H1 (cell line): ENCODE measurements at regions not wholly inside any gene's neighbourhood (a gene's known extent, or its start where the extent isn't known, plus 50 kb on each side); places are given as distances from the start of the nearest gene placed in this dataset.

Experiments
- CTCF ChIA-PET: fragments of 300-600 bp; sonication (Branson Sonifier 250); formaldehyde crosslinking; loops from one replicate; lab custom pipeline; 2021; ENCODE audit not compliant: partially characterized antibody; lab: Charles Lee
- POLR2A ChIA-PET: fragments of 300-600 bp; sonication (Branson Sonifier 250); formaldehyde crosslinking; loops from one replicate; lab custom pipeline; 2021; ENCODE audit warnings: inconsistent platforms; ENCODE audit not compliant: partially characterized antibody; lab: Charles Lee
- DNase-seq, 2 experiments: peaks; one replicate each; pipeline versions ENCODE4 v3.0.0 to v3.0.0-alpha.2; 2010 to 2022; ENCODE audit warnings: low spot score in 2 of 2, low read depth in 1 of 2, mixed read lengths in 1 of 2
- FAIRE-seq: peaks from 2 replicates; lab custom pipeline; 2011; peaks lifted over from hg19 to GRCh38; lab: Jason Lieb, UNC
- H2AFZ ChIP-seq: 2 replicates; pipeline ENCODE4 v1.8.1; 2012; ENCODE audit warnings: low read length, inconsistent platforms
- H2AK5ac ChIP-seq: 2 replicates; pipeline ENCODE4 v1.6.1; 2013; ENCODE audit warnings: low read depth, low read length
- H2BK120ac ChIP-seq: replicated peaks from 2 replicates; pipeline ENCODE3; 2013; ENCODE audit warnings: low read depth, low read length, inconsistent platforms
- H2BK12ac ChIP-seq: 2 replicates; pipeline ENCODE4 v1.6.1; 2013; ENCODE audit warnings: low read depth, low read length
- H2BK15ac ChIP-seq: 2 replicates; pipeline ENCODE4 v1.6.1; 2013; ENCODE audit warnings: low read length
- H2BK20ac ChIP-seq: 2 replicates; pipeline ENCODE4 v1.6.1; 2013; ENCODE audit warnings: low read length
- H2BK5ac ChIP-seq: 2 replicates; pipeline ENCODE4 v1.6.1; 2013; ENCODE audit warnings: low read depth, low read length
- H3K14ac ChIP-seq: 2 replicates; pipeline ENCODE4 v1.6.1; 2013; ENCODE audit warnings: inconsistent platforms; ENCODE audit not compliant: insufficient read length
- H3K18ac ChIP-seq: 2 replicates; pipeline ENCODE4 v1.6.1; 2013; ENCODE audit warnings: low read length; ENCODE audit errors: extremely low read depth
- H3K23ac ChIP-seq: 2 replicates; pipeline ENCODE4 v1.6.1; 2013; ENCODE audit warnings: inconsistent platforms; ENCODE audit not compliant: insufficient read length
- H3K23me2 ChIP-seq: 2 replicates; pipeline ENCODE4 v1.6.1; 2013; ENCODE audit warnings: low read depth, low read length
- H3K27ac ChIP-seq: 2 replicates; pipeline ENCODE4 v1.6.1; 2011; ENCODE audit warnings: low read depth, low read length, inconsistent platforms
- H3K27me3 ChIP-seq, 4 experiments: replicated peaks in 1 of 4; 1 replicate in 1 of 4; 2 replicates in 3 of 4; pipeline versions ENCODE4 v1.6.1 to v1.8.1; 2011 to 2013; ENCODE audit warnings: low read length in 3 of 4, mild to moderate bottlenecking in 3 of 4, inconsistent platforms in 2 of 4, mixed read lengths in 2 of 4, moderate library complexity in 1 of 4; ENCODE audit not compliant: control insufficient read depth in 3 of 4, insufficient read depth in 3 of 4; ENCODE audit errors: extremely low read depth in 1 of 4
- H3K36me3 ChIP-seq, 4 experiments: 2 replicates each; pipeline versions ENCODE4 v1.6.1 to v1.8.1; 2011 to 2013; ENCODE audit warnings: mild to moderate bottlenecking in 4 of 4, low read length in 3 of 4, moderate library complexity in 2 of 4, control low read depth in 1 of 4, inconsistent platforms in 1 of 4; ENCODE audit not compliant: insufficient read depth in 4 of 4, control insufficient read depth in 2 of 4
- H3K4ac ChIP-seq: replicated peaks from 2 replicates; pipeline ENCODE3; 2013; ENCODE audit warnings: low read length, low read depth, mixed read lengths, inconsistent platforms; ENCODE audit not compliant: insufficient read length
- H3K4me1 ChIP-seq, 4 experiments: replicated peaks in 1 of 4; 1 replicate in 1 of 4; 2 replicates in 3 of 4; pipeline versions ENCODE4 v1.6.1 to v1.8.1; 2011 to 2013; ENCODE audit warnings: low read length in 3 of 4, inconsistent platforms in 2 of 4, mixed read lengths in 1 of 4; ENCODE audit not compliant: insufficient read depth in 4 of 4, control insufficient read depth in 3 of 4
- H3K4me2 ChIP-seq, 2 experiments: 2 replicates each; pipeline versions ENCODE4 v1.6.1 to v1.8.1; 2011 to 2013; ENCODE audit warnings: low read depth in 2 of 2, low read length in 2 of 2, control low read depth in 1 of 2, inconsistent platforms in 1 of 2, mild to moderate bottlenecking in 1 of 2; ENCODE audit not compliant: insufficient read depth in 1 of 2
- H3K4me3 ChIP-seq, 4 experiments: fragments of 200-600, 300-600 bp in 1 of 4; sonication (generic), shearing (Covaris generic), sonication (Bioruptor Twin) in 1 of 4; 2 replicates each; pipeline versions ENCODE4 v1.5.1 to v1.8.1; 2011 to 2016; ENCODE audit warnings: low read length in 4 of 4, low read depth in 3 of 4, control low read depth in 2 of 4, inconsistent platforms in 2 of 4, mild to moderate bottlenecking in 2 of 4, mixed read lengths in 1 of 4, moderate library complexity in 1 of 4; ENCODE audit not compliant: insufficient read depth in 2 of 4; ENCODE audit errors: extremely low read depth in 1 of 4
- H3K56ac ChIP-seq: replicated peaks from 2 replicates; pipeline ENCODE3; 2013; ENCODE audit warnings: low read depth, mild to moderate bottlenecking, mixed read lengths, low read length, inconsistent platforms; ENCODE audit not compliant: insufficient read length
- H3K79me1 ChIP-seq: 2 replicates; pipeline ENCODE4 v1.6.1; 2013; ENCODE audit warnings: low read depth, low read length, control low read depth
- H3K79me2 ChIP-seq, 2 experiments: 2 replicates each; pipeline versions ENCODE4 v1.6.1 to v1.8.1; 2012 to 2013; ENCODE audit warnings: low read length in 2 of 2, mild to moderate bottlenecking in 2 of 2, inconsistent platforms in 1 of 2; ENCODE audit not compliant: insufficient read depth in 2 of 2, control insufficient read depth in 1 of 2
- H3K9ac ChIP-seq, 4 experiments: replicated peaks in 1 of 4; 1 replicate in 1 of 4; 2 replicates in 3 of 4; pipeline versions ENCODE4 v1.6.1 to v1.8.1; 2011 to 2013; ENCODE audit warnings: low read depth in 3 of 4, low read length in 3 of 4, control low read depth in 2 of 4, mild to moderate bottlenecking in 2 of 4, moderate library complexity in 2 of 4, inconsistent platforms in 1 of 4; ENCODE audit errors: extremely low read depth in 1 of 4
- H3K9me3 ChIP-seq, 2 experiments: 2 replicates each; pipeline versions ENCODE4 v1.6.1 to v1.8.1; 2012 to 2013; ENCODE audit warnings: mild to moderate bottlenecking in 2 of 2, moderate library complexity in 2 of 2, control low read depth in 1 of 2, inconsistent platforms in 1 of 2, low read depth in 1 of 2, low read length in 1 of 2, mixed read lengths in 1 of 2; ENCODE audit not compliant: insufficient read depth in 2 of 2
- H4K20me1 ChIP-seq, 2 experiments: replicated peaks in 1 of 2; 2 replicates each; pipeline versions ENCODE3 to v1.8.1; 2011 to 2013; ENCODE audit warnings: inconsistent platforms in 2 of 2, low read length in 2 of 2, mild to moderate bottlenecking in 1 of 2; ENCODE audit not compliant: insufficient read depth in 2 of 2, control insufficient read depth in 1 of 2
- H4K5ac ChIP-seq: 2 replicates; pipeline ENCODE4 v1.6.1; 2013; ENCODE audit warnings: low read length, low read depth, mixed read lengths, inconsistent platforms; ENCODE audit not compliant: insufficient read length
- H4K8ac ChIP-seq: 2 replicates; pipeline ENCODE4 v1.8.0; 2013; ENCODE audit warnings: mild to moderate bottlenecking, moderate library complexity, low read length, inconsistent platforms; ENCODE audit not compliant: insufficient read depth; ENCODE audit errors: extremely low read depth
- H4K91ac ChIP-seq: replicated peaks from 2 replicates; pipeline ENCODE3; 2013; ENCODE audit warnings: low read length, mixed read lengths, inconsistent platforms; ENCODE audit not compliant: insufficient read length
- JUND ChIP-seq: IDR thresholded peaks from 2 replicates; pipeline ENCODE4 v1.6.1; 2011; ENCODE audit warnings: mild to moderate bottlenecking, improper control_type of control experiment, low read length
- RFX5 ChIP-seq: IDR thresholded peaks from 2 replicates; pipeline ENCODE4 v1.6.1; 2011; ENCODE audit warnings: low read depth, low read length, improper control_type of control experiment, borderline replicate concordance
- WGBS, 2 experiments: shearing (Covaris generic) in 1 of 2; methylation state at CpG; one replicate each; pipeline versions ENCODE4 v1.1.6 to v1.1.7; 2013 to 2015; ENCODE audit warnings: low lambda C conversion rate in 2 of 2, mixed read lengths in 2 of 2, inconsistent platforms in 1 of 2, low coverage in 1 of 2, missing lambda C conversion rate in 1 of 2; ENCODE audit not compliant: insufficient replicate concordance in 2 of 2, insufficient coverage in 1 of 2, insufficient read length in 1 of 2; ENCODE audit errors: extremely low coverage in 1 of 2, missing lambda C conversion rate in 1 of 2; 5-methylcytosine and 5-hydroxymethylcytosine counted together

DNA sequence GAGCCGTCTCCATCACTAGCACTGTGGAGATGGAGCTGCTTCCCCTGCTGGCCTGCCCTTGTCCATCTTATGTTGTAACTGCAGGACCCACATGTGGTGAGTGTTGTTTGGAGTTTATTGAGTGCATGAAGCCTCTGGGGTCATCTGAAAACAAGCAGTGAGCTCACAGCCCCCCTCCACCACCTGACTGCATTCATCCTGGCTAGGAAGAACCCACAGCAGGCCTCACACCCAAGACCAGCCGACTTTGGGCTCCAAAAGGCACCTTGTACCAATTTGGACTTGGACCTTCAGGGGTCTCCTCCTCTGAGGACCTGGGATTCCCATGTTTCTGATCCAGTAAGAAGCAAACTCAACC lies 116.1 kb downstream of the TWIST2 start:
- 92% methylated on average over 2 of the region's 2 CpGs; no CpG with 5 or more reads in 1 of the 2 experiments for WGBS, 2 experiments
- no peak overlapping the region for H3K56ac ChIP-seq
- H3K4me2 ChIP-seq = no peak overlapping the region
- no peak overlapping the region for H3K23ac ChIP-seq
- no peaks in the 10 kb centered on the region for H3K23me2 ChIP-seq
- H4K91ac ChIP-seq = no peak overlapping the region
- H3K14ac ChIP-seq = no peak overlapping the region
- ChIA-PET POLR2A (no interaction called here), CTCF (no interaction called here)
- H2AFZ ChIP-seq = no peak overlapping the region
- H3K27me3 ChIP-seq = no peaks in the 10 kb centered on the region
- DNase-seq (no peak), FAIRE-seq (no peak)
- no peaks in the 10 kb centered on the region for H3K36me3 ChIP-seq
- no peaks in the 10 kb centered on the region for H4K20me1 ChIP-seq
- no peak overlapping the region for H4K8ac ChIP-seq
- no peak overlapping the region for H3K27ac ChIP-seq
- no peak overlapping the region for H2BK20ac ChIP-seq
- no peak overlapping the region for H2BK120ac ChIP-seq
- TF ChIP-seq JUND = no peak
- TF ChIP-seq RFX5 = no peak
- H3K9me3 ChIP-seq = no peaks in the 10 kb centered on the region
- no peak overlapping the region for H4K5ac ChIP-seq
- H3K79me2 ChIP-seq = no peaks in the 10 kb centered on the region
- no peak overlapping the region for H2BK5ac ChIP-seq
- H3K4me1 ChIP-seq = peaks cover 0 to 2% (median 0%) of the 10 kb centered on the region in 4 experiments; a peak in 2 of 7 replicates
- H2BK15ac ChIP-seq = no peak overlapping the region
- H3K79me1 ChIP-seq = no peaks in the 10 kb centered on the region
- no peak overlapping the region for H3K9ac ChIP-seq
- H3K4ac ChIP-seq = no peak overlapping the region
- H3K4me3 ChIP-seq = no peak overlapping the region
- no peak overlapping the region for H3K18ac ChIP-seq
- H2BK12ac ChIP-seq = no peak overlapping the region
- no peak overlapping the region for H2AK5ac ChIP-seq
